ENCODE measurements at regions not wholly inside any gene's neighbourhood (a gene's known extent, or its start where the extent isn't known, plus 50 kb on each side); places are given as distances from the start of the nearest gene placed in this dataset.

GRCh38 chr19:33953592-33953991, 156.9 kb downstream of the KCTD15 start:
- TF ChIP-seq CTCF (conservative IDR thresholded peaks at IDR 0.05; ENCODE audit: low read length) = no peak
- TF ChIP-seq EZH2phosphoT487 (IDR thresholded peaks at IDR 0.05; ENCODE audit: borderline replicate concordance) = no peak
